Panc1 (cell line): ENCODE measurements at regions not wholly inside any gene's neighbourhood (a gene's known extent, or its start where the extent isn't known, plus 50 kb on each side); places are given as distances from the start of the nearest gene placed in this dataset.

ENCODE experiments used
- ATAC-seq: fragments of 200-7000 bp; cut with Tn5 transposase; 2 replicates; pipeline ENCODE4 v1.9.1; 2020; ENCODE audit warnings: mild to moderate bottlenecking, moderate library complexity
- BruUV-seq: library from RNA; stranded (reverse); fragments of 400-500 nt; replicated peaks from 2 replicates; lab custom pipeline; 2021; lab: Mats Ljungman, UMichigan
- CTCF ChIA-PET: fragments of 300-600 bp; sonication (Branson Sonifier 250); formaldehyde crosslinking; loops from one replicate; lab custom pipeline; 2022; ENCODE audit warnings: antibody characterized with exemption; lab: Charles Lee
- POLR2A ChIA-PET: fragments of 300-600 bp; sonication (Branson Sonifier 250); formaldehyde crosslinking; loops from one replicate; lab custom pipeline; 2022; ENCODE audit warnings: antibody characterized with exemption; lab: Charles Lee
- DNase-seq: peaks from one replicate; pipeline ENCODE4 v3.0.0-alpha.2; 2010; ENCODE audit warnings: low read depth, low spot score
- H3K27ac ChIP-seq: 2 replicates; pipeline ENCODE4 v1.5.1; 2011; ENCODE audit warnings: mild to moderate bottlenecking, low read length, inconsistent platforms
- H3K27me3 ChIP-seq: fragments of 200-500 bp; sonication (Bioruptor generic); 2 replicates; pipeline ENCODE4 v1.6.0; 2014; ENCODE audit warnings: low read length, inconsistent platforms; ENCODE audit not compliant: control insufficient read depth, insufficient read depth
- H3K36me3 ChIP-seq: fragments of 200-500 bp; sonication (Bioruptor generic); 2 replicates; pipeline ENCODE4 v1.5.1; 2014; ENCODE audit warnings: inconsistent platforms, mild to moderate bottlenecking, low read length, moderate library complexity; ENCODE audit not compliant: control insufficient read depth, insufficient read depth
- H3K4me1 ChIP-seq: 2 replicates; pipeline ENCODE4 v1.5.1; 2011; ENCODE audit warnings: inconsistent platforms, mild to moderate bottlenecking, low read length, moderate library complexity; ENCODE audit not compliant: control insufficient read depth, insufficient read depth
- H3K4me3 ChIP-seq, 2 experiments: 2 replicates each; pipeline ENCODE4 v1.5.1; 2011 to 2012; ENCODE audit warnings: low read depth in 2 of 2, low read length in 2 of 2, mild to moderate bottlenecking in 2 of 2, inconsistent platforms in 1 of 2, moderate library complexity in 1 of 2
- H3K9me3 ChIP-seq: fragments of 200-500 bp; sonication (Bioruptor generic); 2 replicates; pipeline ENCODE4 v1.5.1; 2014; ENCODE audit warnings: low read depth, mild to moderate bottlenecking, inconsistent platforms, low read length, moderate library complexity; ENCODE audit not compliant: control insufficient read depth, insufficient read depth
- CTCF ChIP-seq: fragments of 450-650 bp; IDR thresholded peaks from 2 replicates; pipeline ENCODE4 v1.5.1; 2017; ENCODE audit warnings: mild to moderate bottlenecking
- POLR2AphosphoS5 ChIP-seq: IDR thresholded peaks from 2 replicates; pipeline ENCODE4 v1.6.1; 2012; ENCODE audit warnings: mild to moderate bottlenecking, low read depth, low read length, moderate library complexity
- REST ChIP-seq, 2 experiments: IDR thresholded peaks; 2 replicates each; pipeline ENCODE4 v1.6.1; 2011 to 2012; ENCODE audit warnings: low read depth in 2 of 2, control low read depth in 1 of 2, low read length in 1 of 2, mild to moderate bottlenecking in 1 of 2, moderate library complexity in 1 of 2; ENCODE audit not compliant: insufficient read depth in 1 of 2
- SIN3A ChIP-seq: IDR thresholded peaks from 2 replicates; pipeline ENCODE4 v1.6.1; 2012; ENCODE audit warnings: low read depth, mild to moderate bottlenecking, low read length, moderate library complexity, borderline replicate concordance; ENCODE audit not compliant: insufficient read depth
- TCF7L2 ChIP-seq: IDR thresholded peaks from 2 replicates; pipeline ENCODE4 v1.6.1; 2011; ENCODE audit warnings: mild to moderate bottlenecking, low read depth, low read length, inconsistent platforms
- in situ Hi-C: cut with HindIII; loops from 2 replicates; pipeline ENCODE4 v1.10.0; 2016; ENCODE audit warnings: low sequenced_read_pairs, low pct_unique_long_range_greater_than_20kb
- intact Hi-C: fragments of 100-400 bp; cut with micrococcal nuclease; formaldehyde crosslinking; loops from one replicate; pipeline ENCODE4 v1.10.0; 2022; ENCODE audit not compliant: unreplicated experiment

GRCh38 chr13:65710514-65710913 is 1519.6 kb downstream of the PCDH9 start:
- CTCF ChIA-PET: no interaction called here
- ATAC-seq (no peak), DNase-seq (no peak)
- POLR2A ChIA-PET: no interaction called here
- H3K4me1 ChIP-seq: no peaks in the 10 kb centered on the region
- no peak overlapping the region for H3K4me3 ChIP-seq
- H3K27me3 ChIP-seq: no peaks in the 10 kb centered on the region
- intact Hi-C loops (no loop called here), in situ Hi-C loops (no loop called here)
- no peak for TF ChIP-seq REST (IDR thresholded peaks at IDR 0.05; ENCODE audit: insufficient read depth in 1 of 2, low read depth in 2 of 2, low read length in 1 of 2)
- no peak for TF ChIP-seq TCF7L2
- no peak for TF ChIP-seq CTCF
- no peak for TF ChIP-seq POLR2AphosphoS5
- no peak for TF ChIP-seq SIN3A
- no TSS peak for BruUV-seq
- H3K36me3 ChIP-seq: no peaks in the 10 kb centered on the region
- H3K27ac ChIP-seq: no peak overlapping the region
- H3K9me3 ChIP-seq: no peaks in the 10 kb centered on the region

GRCh38 chr13:65697843-65698242 is 1532.3 kb downstream of the PCDH9 start:
- Histone ChIP-seq H3K27ac (no peak overlapping the region), H3K4me3 (no peak overlapping the region), H3K9me3 (no peaks in the 10 kb centered on the region), H3K36me3 (no peaks in the 10 kb centered on the region), H3K4me1 (no peaks in the 10 kb centered on the region), H3K27me3 (no peaks in the 10 kb centered on the region)
- TF ChIP-seq REST (IDR thresholded peaks at IDR 0.05; ENCODE audit: insufficient read depth in 1 of 2, low read depth in 2 of 2, low read length in 1 of 2): no peak
- no peak for TF ChIP-seq POLR2AphosphoS5
- no peak for TF ChIP-seq CTCF
- TF ChIP-seq TCF7L2: no peak
- no peak for TF ChIP-seq SIN3A
- in situ Hi-C loops: no loop called here
- CTCF ChIA-PET: no interaction called here
- ATAC-seq (no peak), DNase-seq (no peak)
- intact Hi-C loops: no loop called here
- POLR2A ChIA-PET: no interaction called here
- BruUV-seq: no TSS peak
